ENCODE measurements at regions not wholly inside any gene's neighbourhood (a gene's known extent, or its start where the extent isn't known, plus 50 kb on each side); places are given as distances from the start of the nearest gene placed in this dataset.

- TF ChIP-seq CTCF (IDR thresholded peaks at IDR 0.05; ENCODE audit: control extremely low read depth in 1 of 3, insufficient read depth in 1 of 3, low read depth in 1 of 3, low read length in 3 of 3) (no peak), RAD21 (IDR thresholded peaks at IDR 0.05 in 1 of 2, conservative IDR thresholded peaks at IDR 0.05 in 1 of 2; ENCODE audit: low read depth in 2 of 2, low read length in 2 of 2) (no peak), BCL11A (IDR thresholded peaks at IDR 0.05; ENCODE audit: low read depth in 2 of 2, low read length in 2 of 2) (no peak)
These were observed 107.3 kb upstream of the ARHGAP5 start for GRCh38 chr14:31969699-31970240.

Measured in H1 (cell line).